ENCODE measurements at regions not wholly inside any gene's neighbourhood (a gene's known extent, or its start where the extent isn't known, plus 50 kb on each side); places are given as distances from the start of the nearest gene placed in this dataset.

DNA sequence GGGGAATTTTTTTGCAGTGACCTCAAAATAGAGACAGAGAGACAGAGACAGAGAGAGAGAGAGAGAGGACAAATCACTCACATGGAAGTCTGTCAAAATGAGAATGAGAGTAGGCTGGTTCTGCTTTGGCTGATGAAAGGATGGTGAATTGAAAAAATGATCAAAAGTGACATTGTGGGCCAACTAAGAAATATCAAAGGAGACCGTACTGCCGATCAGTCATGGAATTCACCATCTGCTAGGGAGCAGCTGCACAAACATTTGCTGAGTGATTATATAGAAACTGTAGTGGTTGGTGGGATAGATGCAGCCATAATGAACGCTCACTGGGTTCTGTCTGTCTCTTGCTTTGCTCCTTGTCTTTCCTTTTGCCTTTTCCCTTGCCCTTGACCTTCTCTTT, 476.6 kb upstream of the SGCD start:
- TF ChIP-seq SP1 (IDR thresholded peaks at IDR 0.05; ENCODE audit: low read depth) (no peak), RAD21 (IDR thresholded peaks at IDR 0.05; ENCODE audit: low read depth) (no peak)
- ChIA-PET CTCF (no interaction called here), POLR2A (no interaction called here), RAD21 (ENCODE audit: low non-redundant PET in 1 of 2, low total read pairs in 2 of 2, uncharacterized antibody in 2 of 2, unreplicated experiment in 2 of 2) (no interaction called here)
- Histone ChIP-seq H3K27me3 (ENCODE audit: insufficient read depth, low read length) (no peaks in the 10 kb centered on the region), H3K79me2 (ENCODE audit: insufficient read depth, low read length) (no peaks in the 10 kb centered on the region), H3K9ac (ENCODE audit: low read length) (no peak overlapping the region), H3K27ac (ENCODE audit: low read depth, low read length) (no peak overlapping the region), H2AFZ (ENCODE audit: low read depth, low read length, poor library complexity, severe bottlenecking) (no peak overlapping the region), H3K9me2 (ENCODE audit: insufficient read depth) (no peaks in the 10 kb centered on the region), H3K4me3 (replicated peaks in 1 of 2; ENCODE audit: low read depth in 1 of 2, low read length in 2 of 2) (no peak overlapping the region), H4K20me1 (ENCODE audit: insufficient read depth) (no peaks in the 10 kb centered on the region), H3K36me3 (ENCODE audit: control insufficient read depth in 1 of 2, insufficient read depth in 2 of 2, low read length in 2 of 2) (no peaks in the 10 kb centered on the region), H3K4me1 (ENCODE audit: control insufficient read depth in 1 of 2, insufficient read depth in 2 of 2, low read length in 2 of 2) (no peaks in the 10 kb centered on the region), H3K9me3 (ENCODE audit: control insufficient read depth in 1 of 2, insufficient read depth in 1 of 2, low read depth in 1 of 2, low read length in 2 of 2) (peaks cover 10 to 14% of the 10 kb centered on the region in 2 experiments; a peak in 3 of 4 replicates), H3K4me2 (ENCODE audit: low read length) (no peak overlapping the region)
- intact Hi-C loops (cut with micrococcal nuclease): no loop called here
- no TSS peak for BruUV-seq (replicated peaks)
- no peak for ATAC-seq
- DNase-seq (ENCODE audit: low read depth, low spot score): no peak

DNA sequence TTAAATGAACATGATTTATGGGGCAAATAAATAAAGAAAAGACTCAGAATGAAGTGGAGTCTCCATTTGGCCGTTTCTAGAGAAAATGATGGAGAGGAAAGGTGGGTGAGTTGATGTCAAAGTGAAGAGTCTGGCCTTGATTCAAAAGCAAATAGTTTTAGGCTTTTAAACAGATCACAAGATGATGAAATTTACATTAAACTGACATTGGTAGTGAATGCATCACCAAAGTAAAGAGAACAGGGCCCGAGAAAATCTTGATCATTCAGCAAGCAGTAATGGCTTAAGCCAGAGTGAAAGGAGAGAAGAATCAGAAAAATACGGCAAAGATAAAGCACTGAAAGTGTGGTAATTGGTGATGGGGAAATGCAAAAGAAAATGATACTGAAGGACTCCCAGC, 460.0 kb upstream of the SGCD start:
- no peak overlapping the region for H3K9ac ChIP-seq (ENCODE audit: low read length)
- H3K4me3 ChIP-seq (replicated peaks in 1 of 2; ENCODE audit: low read depth in 1 of 2, low read length in 2 of 2): no peak overlapping the region
- H3K27ac ChIP-seq (ENCODE audit: low read depth, low read length): no peak overlapping the region
- H3K27me3 ChIP-seq (ENCODE audit: insufficient read depth, low read length): no peaks in the 10 kb centered on the region
- H2AFZ ChIP-seq (ENCODE audit: low read depth, low read length, poor library complexity, severe bottlenecking): no peak overlapping the region
- DNase-seq (ENCODE audit: low read depth, low spot score) (no peak), ATAC-seq (no peak)
- CTCF ChIA-PET: no interaction called here
- H3K4me1 ChIP-seq (ENCODE audit: control insufficient read depth in 1 of 2, insufficient read depth in 2 of 2, low read length in 2 of 2): no peaks in the 10 kb centered on the region
- H3K9me3 ChIP-seq (ENCODE audit: control insufficient read depth in 1 of 2, insufficient read depth in 1 of 2, low read depth in 1 of 2, low read length in 2 of 2): peaks cover 6 to 7% of the 10 kb centered on the region in 2 experiments; a peak in 2 of 4 replicates
- intact Hi-C loops (cut with micrococcal nuclease): no loop called here
- no peak overlapping the region for H3K4me2 ChIP-seq (ENCODE audit: low read length)
- H3K9me2 ChIP-seq (ENCODE audit: insufficient read depth): no peaks in the 10 kb centered on the region
- H3K36me3 ChIP-seq (ENCODE audit: control insufficient read depth in 1 of 2, insufficient read depth in 2 of 2, low read length in 2 of 2): no peaks in the 10 kb centered on the region
- H3K79me2 ChIP-seq (ENCODE audit: insufficient read depth, low read length): no peaks in the 10 kb centered on the region
- no peaks in the 10 kb centered on the region for H4K20me1 ChIP-seq (ENCODE audit: insufficient read depth)
- RAD21 ChIA-PET (ENCODE audit: low non-redundant PET in 1 of 2, low total read pairs in 2 of 2, uncharacterized antibody in 2 of 2, unreplicated experiment in 2 of 2): no interaction called here
- POLR2A ChIA-PET: no interaction called here
- TF ChIP-seq FOSL1 (IDR thresholded peaks at IDR 0.05; ENCODE audit: low read depth): no peak
- TF ChIP-seq, protein P1, sequence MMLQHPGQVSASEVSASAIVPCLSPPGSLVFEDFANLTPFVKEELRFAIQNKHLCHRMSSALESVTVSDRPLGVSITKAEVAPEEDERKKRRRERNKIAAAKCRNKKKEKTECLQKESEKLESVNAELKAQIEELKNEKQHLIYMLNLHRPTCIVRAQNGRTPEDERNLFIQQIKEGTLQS (IDR thresholded peaks at IDR 0.05): no peak
- TF ChIP-seq CBX3 (IDR thresholded peaks at IDR 0.05; ENCODE audit: low read depth): no peak
- TF ChIP-seq, protein P2, sequence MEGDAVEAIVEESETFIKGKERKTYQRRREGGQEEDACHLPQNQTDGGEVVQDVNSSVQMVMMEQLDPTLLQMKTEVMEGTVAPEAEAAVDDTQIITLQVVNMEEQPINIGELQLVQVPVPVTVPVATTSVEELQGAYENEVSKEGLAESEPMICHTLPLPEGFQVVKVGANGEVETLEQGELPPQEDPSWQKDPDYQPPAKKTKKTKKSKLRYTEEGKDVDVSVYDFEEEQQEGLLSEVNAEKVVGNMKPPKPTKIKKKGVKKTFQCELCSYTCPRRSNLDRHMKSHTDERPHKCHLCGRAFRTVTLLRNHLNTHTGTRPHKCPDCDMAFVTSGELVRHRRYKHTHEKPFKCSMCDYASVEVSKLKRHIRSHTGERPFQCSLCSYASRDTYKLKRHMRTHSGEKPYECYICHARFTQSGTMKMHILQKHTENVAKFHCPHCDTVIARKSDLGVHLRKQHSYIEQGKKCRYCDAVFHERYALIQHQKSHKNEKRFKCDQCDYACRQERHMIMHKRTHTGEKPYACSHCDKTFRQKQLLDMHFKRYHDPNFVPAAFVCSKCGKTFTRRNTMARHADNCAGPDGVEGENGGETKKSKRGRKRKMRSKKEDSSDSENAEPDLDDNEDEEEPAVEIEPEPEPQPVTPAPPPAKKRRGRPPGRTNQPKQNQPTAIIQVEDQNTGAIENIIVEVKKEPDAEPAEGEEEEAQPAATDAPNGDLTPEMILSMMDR (IDR thresholded peaks at IDR 0.05 in 2 of 3, conservative IDR thresholded peaks at IDR 0.05 in 1 of 3; ENCODE audit: borderline replicate concordance in 1 of 3, insufficient read depth in 1 of 3, low read depth in 2 of 3, low read length in 2 of 3): no peak
- TF ChIP-seq YY1 (IDR thresholded peaks at IDR 0.05; ENCODE audit: extremely low read depth, insufficient replicate concordance, low read depth, low read length): no peak
- no peak for TF ChIP-seq ZNF274 (IDR thresholded peaks at IDR 0.05; ENCODE audit: low read depth, low read length)
- TF ChIP-seq EGR1 (IDR thresholded peaks at IDR 0.05; ENCODE audit: low read depth): no peak
- no peak for TF ChIP-seq POLR2A (IDR thresholded peaks at IDR 0.05; ENCODE audit: borderline replicate concordance, extremely low read depth, insufficient read depth, insufficient read length)
- TF ChIP-seq ZFX (IDR thresholded peaks at IDR 0.05): no peak
- TF ChIP-seq CEBPB (IDR thresholded peaks at IDR 0.05; ENCODE audit: low read depth): no peak
- no peak for TF ChIP-seq TCF7L2 (IDR thresholded peaks at IDR 0.05; ENCODE audit: borderline replicate concordance, extremely low read depth, insufficient read depth, insufficient read length)
- TF ChIP-seq SRF (IDR thresholded peaks at IDR 0.05; ENCODE audit: low read depth): no peak
- no peak for TF ChIP-seq SIN3A (IDR thresholded peaks at IDR 0.05; ENCODE audit: low read depth)
- TF ChIP-seq JUND (IDR thresholded peaks at IDR 0.05): no peak
- TF ChIP-seq ELF1 (IDR thresholded peaks at IDR 0.05; ENCODE audit: borderline replicate concordance, low read depth): no peak
- TF ChIP-seq EZH2 (IDR thresholded peaks at IDR 0.05): no peak
- TF ChIP-seq, protein P3, sequence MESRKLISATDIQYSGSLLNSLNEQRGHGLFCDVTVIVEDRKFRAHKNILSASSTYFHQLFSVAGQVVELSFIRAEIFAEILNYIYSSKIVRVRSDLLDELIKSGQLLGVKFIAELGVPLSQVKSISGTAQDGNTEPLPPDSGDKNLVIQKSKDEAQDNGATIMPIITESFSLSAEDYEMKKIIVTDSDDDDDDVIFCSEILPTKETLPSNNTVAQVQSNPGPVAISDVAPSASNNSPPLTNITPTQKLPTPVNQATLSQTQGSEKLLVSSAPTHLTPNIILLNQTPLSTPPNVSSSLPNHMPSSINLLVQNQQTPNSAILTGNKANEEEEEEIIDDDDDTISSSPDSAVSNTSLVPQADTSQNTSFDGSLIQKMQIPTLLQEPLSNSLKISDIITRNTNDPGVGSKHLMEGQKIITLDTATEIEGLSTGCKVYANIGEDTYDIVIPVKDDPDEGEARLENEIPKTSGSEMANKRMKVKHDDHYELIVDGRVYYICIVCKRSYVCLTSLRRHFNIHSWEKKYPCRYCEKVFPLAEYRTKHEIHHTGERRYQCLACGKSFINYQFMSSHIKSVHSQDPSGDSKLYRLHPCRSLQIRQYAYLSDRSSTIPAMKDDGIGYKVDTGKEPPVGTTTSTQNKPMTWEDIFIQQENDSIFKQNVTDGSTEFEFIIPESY (IDR thresholded peaks at IDR 0.05; ENCODE audit: extremely low read depth, insufficient replicate concordance, low read length): no peak
- TF ChIP-seq RAD21 (IDR thresholded peaks at IDR 0.05; ENCODE audit: low read depth): no peak
- no TSS peak for BruUV-seq (replicated peaks)
